Ishikawa (cell line): ENCODE measurements at regions not wholly inside any gene's neighbourhood (a gene's known extent, or its start where the extent isn't known, plus 50 kb on each side); places are given as distances from the start of the nearest gene placed in this dataset.

Experiments used
- CEBPB ChIP-seq: IDR thresholded peaks from 2 replicates; pipeline ENCODE4 v1.6.1; 2012
- CREB1 ChIP-seq: IDR thresholded peaks from 2 replicates; pipeline ENCODE4 v1.6.1; 2012; ENCODE audit warnings: low read depth
- EGR1 ChIP-seq: IDR thresholded peaks from 2 replicates; pipeline ENCODE4 v1.6.1; 2012
- EP300 ChIP-seq: IDR thresholded peaks from 2 replicates; pipeline ENCODE4 v1.6.1; 2012; ENCODE audit warnings: borderline replicate concordance
- MAX ChIP-seq: IDR thresholded peaks from 2 replicates; pipeline ENCODE4 v1.6.1; 2012
- TEAD4 ChIP-seq: IDR thresholded peaks from 2 replicates; pipeline ENCODE4 v1.6.1; 2012
- YY1 ChIP-seq: IDR thresholded peaks from 2 replicates; pipeline ENCODE4 v1.6.1; 2012; ENCODE audit warnings: low read depth
- TF ChIP-seq, protein P1 (sequence below): IDR thresholded peaks from 2 replicates; pipeline ENCODE4 v1.6.1; 2012; ENCODE audit warnings: low read depth, mild to moderate bottlenecking

GRCh38 chr11:69574608-69575255 lies 66.2 kb upstream of the CCND1 start:
- TF ChIP-seq EP300 (no peak), CREB1 (no peak), CEBPB (no peak), TEAD4 (no peak), EGR1 (no peak), MAX (no peak), YY1 (no peak)
- TF ChIP-seq, protein P1, sequence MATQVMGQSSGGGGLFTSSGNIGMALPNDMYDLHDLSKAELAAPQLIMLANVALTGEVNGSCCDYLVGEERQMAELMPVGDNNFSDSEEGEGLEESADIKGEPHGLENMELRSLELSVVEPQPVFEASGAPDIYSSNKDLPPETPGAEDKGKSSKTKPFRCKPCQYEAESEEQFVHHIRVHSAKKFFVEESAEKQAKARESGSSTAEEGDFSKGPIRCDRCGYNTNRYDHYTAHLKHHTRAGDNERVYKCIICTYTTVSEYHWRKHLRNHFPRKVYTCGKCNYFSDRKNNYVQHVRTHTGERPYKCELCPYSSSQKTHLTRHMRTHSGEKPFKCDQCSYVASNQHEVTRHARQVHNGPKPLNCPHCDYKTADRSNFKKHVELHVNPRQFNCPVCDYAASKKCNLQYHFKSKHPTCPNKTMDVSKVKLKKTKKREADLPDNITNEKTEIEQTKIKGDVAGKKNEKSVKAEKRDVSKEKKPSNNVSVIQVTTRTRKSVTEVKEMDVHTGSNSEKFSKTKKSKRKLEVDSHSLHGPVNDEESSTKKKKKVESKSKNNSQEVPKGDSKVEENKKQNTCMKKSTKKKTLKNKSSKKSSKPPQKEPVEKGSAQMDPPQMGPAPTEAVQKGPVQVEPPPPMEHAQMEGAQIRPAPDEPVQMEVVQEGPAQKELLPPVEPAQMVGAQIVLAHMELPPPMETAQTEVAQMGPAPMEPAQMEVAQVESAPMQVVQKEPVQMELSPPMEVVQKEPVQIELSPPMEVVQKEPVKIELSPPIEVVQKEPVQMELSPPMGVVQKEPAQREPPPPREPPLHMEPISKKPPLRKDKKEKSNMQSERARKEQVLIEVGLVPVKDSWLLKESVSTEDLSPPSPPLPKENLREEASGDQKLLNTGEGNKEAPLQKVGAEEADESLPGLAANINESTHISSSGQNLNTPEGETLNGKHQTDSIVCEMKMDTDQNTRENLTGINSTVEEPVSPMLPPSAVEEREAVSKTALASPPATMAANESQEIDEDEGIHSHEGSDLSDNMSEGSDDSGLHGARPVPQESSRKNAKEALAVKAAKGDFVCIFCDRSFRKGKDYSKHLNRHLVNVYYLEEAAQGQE, result no peak
